ENCODE measurements at regions not wholly inside any gene's neighbourhood (a gene's known extent, or its start where the extent isn't known, plus 50 kb on each side); places are given as distances from the start of the nearest gene placed in this dataset.

GRCh38 chr1:177857285-177857684 lies 112.6 kb downstream of the SEC16B start:
- no peak for TF ChIP-seq POLR2A (IDR thresholded peaks at IDR 0.05)
- no peak for TF ChIP-seq CTCF (IDR thresholded peaks at IDR 0.05)
- no peak for TF ChIP-seq POLR2AphosphoS5 (IDR thresholded peaks at IDR 0.05)
- TF ChIP-seq EP300 (IDR thresholded peaks at IDR 0.05), result no peak
